B cell (primary cell): ENCODE measurements at regions not wholly inside any gene's neighbourhood (a gene's known extent, or its start where the extent isn't known, plus 50 kb on each side); places are given as distances from the start of the nearest gene placed in this dataset.

Experiments used
- ATAC-seq: fragments of 200-7000 bp; cut with Tn5 transposase; one replicate; pipeline ENCODE4 v1.10.0; 2021; ENCODE audit warnings: low read depth, mild to moderate bottlenecking, moderate number of reproducible peaks, moderate library complexity
- CTCF ChIA-PET: fragments of 350-600 bp; sonication (Branson Sonifier 250); formaldehyde crosslinking; loops from one replicate; lab custom pipeline; 2021; ENCODE audit warnings: antibody characterized with exemption, inconsistent platforms; lab: Charles Lee
- POLR2A ChIA-PET: fragments of 350-600 bp; sonication (Branson Sonifier 250); formaldehyde crosslinking; loops from one replicate; lab custom pipeline; 2021; ENCODE audit warnings: antibody characterized with exemption; lab: Charles Lee
- DNase-seq: peaks from one replicate; pipeline ENCODE4 v3.0.0; 2013
- H2AFZ ChIP-seq: 2 replicates; pipeline ENCODE4 v1.6.1; 2012; ENCODE audit warnings: mild to moderate bottlenecking, low read depth, low read length; ENCODE audit not compliant: insufficient read depth, poor library complexity, severe bottlenecking
- H3K27ac ChIP-seq, 2 donors: 1 replicate in 1 of 2; 2 replicates in 1 of 2; pipeline ENCODE4 v1.5.1; 2012 to 2013; ENCODE audit warnings: low read length in 2 of 2, mild to moderate bottlenecking in 2 of 2, moderate library complexity in 1 of 2
- H3K27me3 ChIP-seq, 4 experiments: fragments of 200-600 bp in 1 of 4; sonication (generic) in 1 of 4; replicated peaks in 1 of 4; 1 replicate in 2 of 4; 2 replicates in 2 of 4; pipeline versions ENCODE4 v1.6.1 to v1.7.0; 2013 to 2016; ENCODE audit warnings: low read length in 3 of 4, mild to moderate bottlenecking in 2 of 4, mixed read lengths in 1 of 4, moderate library complexity in 1 of 4; ENCODE audit not compliant: insufficient read depth in 4 of 4, control insufficient read depth in 3 of 4; ENCODE audit errors: control extremely low read depth in 1 of 4
- H3K36me3 ChIP-seq, 2 experiments: replicated peaks in 1 of 2; 1 replicate in 1 of 2; 2 replicates in 1 of 2; pipeline versions ENCODE4 v1.6.1 to v1.7.1; 2013; ENCODE audit warnings: low read length in 1 of 2; ENCODE audit not compliant: insufficient read depth in 2 of 2, control insufficient read depth in 1 of 2; ENCODE audit errors: control extremely low read depth in 1 of 2, extremely low read depth in 1 of 2
- H3K4me1 ChIP-seq, 2 donors: fragments of 200-600 bp in 1 of 2; sonication (generic) in 1 of 2; 1 replicate in 1 of 2; 2 replicates in 1 of 2; pipeline versions ENCODE4 v1.5.1 to v1.6.1; 2013 to 2017; ENCODE audit warnings: low read length in 2 of 2; ENCODE audit not compliant: control insufficient read depth in 2 of 2, insufficient read depth in 2 of 2
- H3K4me2 ChIP-seq: replicated peaks from 2 replicates; pipeline ENCODE3; 2012; ENCODE audit warnings: mild to moderate bottlenecking, low read depth, low read length; ENCODE audit not compliant: poor library complexity, severe bottlenecking
- H3K4me3 ChIP-seq, 5 experiments: fragments of 200-600 bp in 1 of 5; sonication (generic) in 1 of 5; 1 replicate in 3 of 5; 2 replicates in 2 of 5; pipeline versions ENCODE4 v1.5.1 to v1.7.0; 2011 to 2016; ENCODE audit warnings: low read length in 4 of 5, mild to moderate bottlenecking in 4 of 5, low read depth in 2 of 5, control low read depth in 1 of 5, moderate library complexity in 1 of 5; ENCODE audit not compliant: insufficient read depth in 1 of 5; ENCODE audit errors: control extremely low read depth in 1 of 5, extremely low read depth in 1 of 5
- H3K79me2 ChIP-seq: fragments of 200-600 bp; sonication (generic); one replicate; pipeline ENCODE4 v1.6.0; 2016; ENCODE audit warnings: low read length; ENCODE audit not compliant: control insufficient read depth, insufficient read depth
- H3K9ac ChIP-seq: fragments of 200-600 bp; sonication (generic); 2 replicates; pipeline ENCODE4 v1.6.1; 2017; ENCODE audit warnings: mild to moderate bottlenecking, low read length, moderate library complexity
- H3K9me3 ChIP-seq, 3 donors: one replicate each; pipeline versions ENCODE4 v1.6.1 to v1.7.1; 2013; ENCODE audit warnings: low read length in 2 of 3; ENCODE audit not compliant: control insufficient read depth in 2 of 3, insufficient read depth in 1 of 3; ENCODE audit errors: control extremely low read depth in 1 of 3
- H4K20me1 ChIP-seq: 2 replicates; pipeline ENCODE4 v1.6.0; 2012; ENCODE audit warnings: mild to moderate bottlenecking, low read length; ENCODE audit not compliant: insufficient read depth, control insufficient read depth, poor library complexity, severe bottlenecking
- H3K27ac Mint-ChIP-seq: one replicate; pipeline ENCODE4 v1.8.0; 2021; ENCODE audit warnings: mixed read lengths
- H3K27me3 Mint-ChIP-seq: one replicate; pipeline ENCODE4 v1.8.0; 2021; ENCODE audit warnings: mixed read lengths
- H3K4me1 Mint-ChIP-seq: one replicate; pipeline ENCODE4 v1.8.0; 2021; ENCODE audit warnings: mixed read lengths
- H3K4me3 Mint-ChIP-seq: one replicate; pipeline ENCODE4 v1.8.0; 2021; ENCODE audit warnings: mixed read lengths
- H3K9me3 Mint-ChIP-seq: one replicate; pipeline ENCODE4 v1.8.0; 2022; ENCODE audit warnings: mixed read lengths; ENCODE audit not compliant: insufficient read depth
- CTCF ChIP-seq: fragments of 200-600 bp; IDR thresholded peaks from one replicate; pipeline ENCODE4 v1.8.0; 2022; ENCODE audit warnings: antibody characterized with exemption, mild to moderate bottlenecking
- EZH2 ChIP-seq: IDR thresholded peaks from 2 replicates; pipeline ENCODE4 v1.6.1; 2012; ENCODE audit warnings: borderline replicate concordance, low read depth, mild to moderate bottlenecking, moderate library complexity, low read length; ENCODE audit not compliant: insufficient read depth, poor library complexity, severe bottlenecking
- WGBS: methylation state at CpG from one replicate; pipeline ENCODE4 v1.1.5; 2013; ENCODE audit warnings: missing lambda C conversion rate; ENCODE audit not compliant: insufficient coverage; 5-methylcytosine and 5-hydroxymethylcytosine counted together
- intact Hi-C: fragments of 100-400 bp; cut with micrococcal nuclease; formaldehyde crosslinking; loops from one replicate; pipeline ENCODE4 v1.10.0; 2022

DNA sequence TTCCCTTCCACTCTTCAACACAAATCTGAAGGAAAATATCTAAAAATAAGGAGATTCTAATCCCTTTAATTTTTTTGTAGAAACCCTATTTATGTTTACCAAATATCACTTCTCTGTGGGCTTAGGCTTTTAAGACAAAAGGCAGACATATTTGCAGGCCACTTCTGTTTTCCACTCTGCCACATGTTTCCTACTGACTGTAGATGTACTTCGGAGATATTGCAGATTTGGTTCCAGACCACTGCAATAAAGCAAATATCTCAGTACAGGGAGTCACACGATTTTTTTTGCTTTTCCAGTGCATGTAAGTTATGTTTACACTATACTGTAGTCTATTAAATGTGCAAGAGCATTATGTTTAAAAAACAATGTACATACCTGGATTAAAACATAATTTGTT is 219.0 kb downstream of the SREK1 start:
- H4K20me1 ChIP-seq, result no peaks in the 10 kb centered on the region
- no peak overlapping the region for H3K4me3 ChIP-seq
- H3K79me2 ChIP-seq, result no peaks in the 10 kb centered on the region
- H2AFZ ChIP-seq, result no peak overlapping the region
- no peak overlapping the region for H3K9ac ChIP-seq
- Mint-ChIP-seq H3K4me1 (no peaks in the 10 kb centered on the region), H3K27me3 (peaks cover 12% of the 10 kb centered on the region), H3K9me3 (no peaks in the 10 kb centered on the region), H3K27ac (no peak overlapping the region), H3K4me3 (no peak overlapping the region)
- H3K4me1 ChIP-seq, result no peaks in the 10 kb centered on the region
- H3K36me3 ChIP-seq, result no peaks in the 10 kb centered on the region
- no peak overlapping the region for H3K27ac ChIP-seq
- TF ChIP-seq EZH2 (no peak), CTCF (no peak)
- ATAC-seq (no peak), DNase-seq (no peak)
- intact Hi-C loops, result no loop called here
- ChIA-PET CTCF (no interaction called here), POLR2A (no interaction called here)
- H3K9me3 ChIP-seq, result no peaks in the 10 kb centered on the region
- no peaks in the 10 kb centered on the region for H3K27me3 ChIP-seq
- no CpG with 5 or more reads among the region's 2 CpGs for WGBS
- H3K4me2 ChIP-seq, result no peak overlapping the region

DNA sequence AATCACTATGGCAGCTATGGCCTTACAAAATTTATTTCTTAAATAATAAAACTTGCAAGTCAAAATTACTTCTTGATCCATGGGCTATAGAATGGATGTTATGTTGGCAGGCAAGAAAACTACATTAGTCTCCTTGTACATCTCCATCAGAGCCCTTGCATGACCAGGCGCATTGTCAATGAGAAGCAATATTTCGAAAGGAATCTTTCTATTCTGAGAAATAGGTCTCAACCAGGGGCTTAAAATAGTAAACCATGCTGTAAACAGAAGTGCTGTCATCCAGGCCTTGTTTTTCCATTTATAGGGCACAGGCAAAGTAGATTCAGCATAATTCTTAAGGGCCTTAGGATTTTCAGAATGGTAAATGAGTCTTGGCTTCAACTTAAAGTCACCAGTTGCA is 220.1 kb downstream of the SREK1 start:
- Mint-ChIP-seq H3K4me3 (no peak overlapping the region), H3K27me3 (peaks cover 14% of the 10 kb centered on the region), H3K27ac (no peak overlapping the region), H3K9me3 (no peaks in the 10 kb centered on the region), H3K4me1 (no peaks in the 10 kb centered on the region)
- no peak overlapping the region for H3K4me2 ChIP-seq
- H3K4me3 ChIP-seq, result no peak overlapping the region
- intact Hi-C loops, result no loop called here
- H3K27ac ChIP-seq, result no peak overlapping the region
- no peak overlapping the region for H3K9ac ChIP-seq
- no peaks in the 10 kb centered on the region for H3K9me3 ChIP-seq
- H3K27me3 ChIP-seq, result no peaks in the 10 kb centered on the region
- no peak overlapping the region for H2AFZ ChIP-seq
- no peaks in the 10 kb centered on the region for H3K36me3 ChIP-seq
- TF ChIP-seq CTCF, result no peak
- TF ChIP-seq EZH2, result no peak
- H3K4me1 ChIP-seq, result no peaks in the 10 kb centered on the region
- 90% methylated on average over 2 of the region's 2 CpGs for WGBS
- no peak for DNase-seq
- CTCF ChIA-PET, result no interaction called here
- H3K79me2 ChIP-seq, result no peaks in the 10 kb centered on the region
- no peaks in the 10 kb centered on the region for H4K20me1 ChIP-seq
- POLR2A ChIA-PET, result no interaction called here
- ATAC-seq, result no peak
